ENCODE measurements at regions not wholly inside any gene's neighbourhood (a gene's known extent, or its start where the extent isn't known, plus 50 kb on each side); places are given as distances from the start of the nearest gene placed in this dataset.

- TF ChIP-seq PPARA (CRISPR knock-in tag; IDR thresholded peaks at IDR 0.05; ENCODE audit: borderline replicate concordance) (no peak), ZC3H10 (CRISPR knock-in tag; IDR thresholded peaks at IDR 0.05) (no peak), ZFP3 (CRISPR knock-in tag; IDR thresholded peaks at IDR 0.05) (no peak), TOX (CRISPR knock-in tag; IDR thresholded peaks at IDR 0.05; ENCODE audit: borderline replicate concordance) (no peak), PATZ1 (CRISPR knock-in tag; IDR thresholded peaks at IDR 0.05; ENCODE audit: borderline replicate concordance) (no peak), BACH2 (CRISPR knock-in tag; IDR thresholded peaks at IDR 0.05; ENCODE audit: borderline replicate concordance) (no peak), CSRNP3 (CRISPR knock-in tag; IDR thresholded peaks at IDR 0.05) (no peak), ARNTL (CRISPR knock-in tag; IDR thresholded peaks at IDR 0.05; ENCODE audit: borderline replicate concordance, low read depth) (no peak), ZFP30 (CRISPR knock-in tag; IDR thresholded peaks at IDR 0.05) (no peak), ESRRG (CRISPR knock-in tag; IDR thresholded peaks at IDR 0.05) (no peak)
Observed at GRCh38 chr11:80383655-80384054, 942.8 kb upstream of the TENM4 start.

Data from SK-N-SH treated with all-trans-retinoic acid at 6 μM for 48 hours (cell line).